GM18499 (cell line): ENCODE measurements at regions not wholly inside any gene's neighbourhood (a gene's known extent, or its start where the extent isn't known, plus 50 kb on each side); places are given as distances from the start of the nearest gene placed in this dataset.

Experiments
- ATAC-seq: cut with Tn5 transposase; IDR thresholded peaks from one replicate; pipeline ENCODE4 v1.9.1; 2021; ENCODE audit warnings: moderate number of reproducible peaks; ENCODE audit not compliant: insufficient read depth, unreplicated experiment

DNA sequence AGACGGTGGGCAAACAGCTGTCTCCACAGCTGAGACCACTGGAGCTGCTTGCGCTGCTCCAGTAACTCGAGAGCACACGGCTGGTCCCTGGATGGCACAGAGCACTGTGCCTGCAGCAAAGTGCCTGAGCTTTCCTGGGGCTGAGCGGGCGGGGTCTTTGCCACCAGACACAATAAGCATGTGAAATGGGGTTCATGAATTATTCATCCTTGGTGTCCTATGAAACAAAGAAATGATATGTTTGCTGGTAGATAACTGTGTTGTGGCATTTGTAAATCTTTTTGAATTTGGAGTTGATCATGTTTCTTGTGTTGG lies 151.7 kb upstream of the MPDZ start:
- ATAC-seq, result no peak

- ATAC-seq, result no peak
Observed at GRCh38 chr9:13430368-13431221, 151.1 kb upstream of the MPDZ start.

DNA sequence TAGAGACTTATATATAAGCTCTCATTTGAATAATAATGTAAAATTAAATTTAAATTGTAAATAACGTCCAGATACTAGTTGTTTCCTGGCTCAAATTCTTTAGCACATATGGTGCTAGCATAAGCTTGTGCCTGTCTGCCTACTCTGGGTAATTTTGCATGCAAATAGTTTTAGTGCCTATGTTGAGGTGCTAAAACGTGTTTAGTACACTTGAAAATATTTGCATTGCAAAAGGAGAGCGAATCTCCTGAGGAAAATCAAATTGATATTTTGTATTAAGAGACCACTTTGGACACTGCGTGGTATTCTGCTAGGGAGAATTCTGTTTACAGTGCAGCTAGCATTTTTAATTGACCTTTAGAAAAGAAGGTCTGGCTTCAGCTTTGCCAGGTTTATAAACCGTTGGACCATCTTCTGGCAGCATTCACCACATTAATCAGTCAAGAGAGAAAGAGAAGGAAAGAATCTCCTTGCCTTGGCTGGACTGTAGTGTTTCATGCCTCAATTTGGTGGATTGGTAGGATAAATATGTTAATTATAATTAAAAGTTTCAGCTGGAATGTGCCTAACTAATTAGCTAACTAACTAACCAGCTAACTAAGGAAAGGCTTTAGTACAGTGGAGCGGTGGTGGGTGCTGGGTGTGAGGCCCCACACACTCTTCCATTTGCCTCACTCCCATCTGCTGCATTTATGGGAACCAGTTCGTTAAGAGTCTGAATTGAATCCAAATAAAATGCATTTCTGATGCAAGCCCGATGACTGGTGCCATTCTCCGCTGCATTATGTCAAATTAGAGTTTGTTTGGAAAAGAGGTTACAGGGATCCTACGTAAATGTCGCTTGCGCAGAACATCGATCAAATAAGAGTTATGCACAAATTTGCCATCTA lies 150.1 kb upstream of the MPDZ start:
- ATAC-seq, result no peak

DNA sequence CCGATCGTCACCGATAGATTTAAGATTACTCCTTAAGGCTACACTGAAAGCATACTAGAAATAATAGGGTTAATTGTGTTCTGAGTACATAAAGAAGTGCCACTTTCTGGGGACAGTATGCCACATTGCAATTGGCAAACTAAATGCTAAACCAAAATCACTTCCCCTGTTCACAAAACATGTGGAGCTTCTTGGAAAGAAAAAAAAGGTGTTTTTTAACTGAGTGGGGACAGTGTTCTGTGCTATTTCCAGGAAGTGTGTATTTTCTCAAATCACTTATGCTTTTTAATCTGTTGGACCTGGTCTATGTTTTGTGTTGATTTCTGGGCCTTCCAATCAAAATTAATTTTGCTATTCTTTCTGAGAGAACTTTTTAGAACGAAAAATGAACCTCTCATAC lies 149.3 kb upstream of the MPDZ start:
- ATAC-seq, result no peak

GRCh38 chr9:13427587-13427986 lies 148.1 kb upstream of the MPDZ start:
- no peak for ATAC-seq

DNA sequence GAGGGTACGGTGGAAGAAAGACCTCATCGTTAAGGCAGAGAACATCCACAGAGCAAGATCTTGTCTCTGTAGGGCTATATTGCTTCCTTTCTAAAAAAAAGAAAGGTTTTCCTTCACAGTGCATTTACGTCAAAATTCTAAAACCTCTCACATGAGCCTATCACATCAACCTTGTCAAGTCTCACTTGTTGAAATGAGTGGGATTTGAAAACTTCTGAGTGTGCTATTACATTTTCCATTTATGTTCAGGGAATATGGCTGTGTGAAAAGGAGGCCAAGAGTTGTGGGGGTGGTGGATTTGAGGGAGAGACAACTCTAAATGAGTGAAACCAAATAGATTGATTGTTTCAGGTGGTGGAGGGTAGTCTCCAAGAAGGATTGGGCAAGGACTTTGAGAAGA lies 147.1 kb upstream of the MPDZ start:
- no peak for ATAC-seq

DNA sequence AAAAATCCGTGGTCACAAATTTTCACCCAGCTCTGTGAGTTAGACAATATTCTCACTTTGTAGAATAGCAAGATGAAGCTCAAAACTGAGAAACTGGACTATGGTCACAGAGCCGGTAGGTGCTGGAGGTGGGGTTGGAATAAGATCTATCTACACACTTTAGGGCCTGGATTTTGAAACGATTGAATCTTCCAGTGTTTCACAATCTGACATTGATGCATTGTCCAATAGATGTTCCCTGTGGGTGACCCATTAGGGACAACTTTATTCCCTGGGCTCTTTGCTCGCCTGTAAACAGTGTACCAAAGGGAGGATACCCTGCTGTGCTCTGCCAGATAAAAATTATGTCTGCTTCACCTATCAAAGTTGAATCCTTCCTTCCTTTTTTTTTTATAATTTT lies 145.4 kb upstream of the MPDZ start:
- no peak for ATAC-seq

GRCh38 chr9:13424204-13424603 lies 144.7 kb upstream of the MPDZ start:
- no peak for ATAC-seq

- ATAC-seq, result no peak
Observed at GRCh38 chr9:13414349-13414748, 134.9 kb upstream of the MPDZ start.

GRCh38 chr9:13412331-13412730 lies 132.8 kb upstream of the MPDZ start:
- no peak for ATAC-seq

DNA sequence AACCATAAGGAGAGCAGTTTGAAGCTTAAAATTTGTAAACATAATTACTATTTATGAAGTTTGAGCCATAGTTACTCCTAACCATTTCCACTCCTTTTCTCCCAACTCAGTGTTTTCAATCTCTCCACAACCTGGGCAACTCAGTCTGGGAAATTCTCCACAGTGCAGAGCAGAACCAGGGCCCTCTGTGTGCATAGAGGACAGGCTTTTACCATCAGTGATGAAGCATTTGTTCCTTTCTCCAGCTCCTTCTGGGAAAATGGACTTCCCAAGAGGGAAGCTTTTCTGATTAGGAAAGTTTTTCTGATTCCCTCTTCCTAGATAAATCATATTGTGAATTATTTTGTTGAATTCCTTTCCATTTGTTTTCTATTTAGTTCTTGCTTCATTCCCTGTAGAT lies 132.3 kb upstream of the MPDZ start:
- ATAC-seq, result no peak

DNA sequence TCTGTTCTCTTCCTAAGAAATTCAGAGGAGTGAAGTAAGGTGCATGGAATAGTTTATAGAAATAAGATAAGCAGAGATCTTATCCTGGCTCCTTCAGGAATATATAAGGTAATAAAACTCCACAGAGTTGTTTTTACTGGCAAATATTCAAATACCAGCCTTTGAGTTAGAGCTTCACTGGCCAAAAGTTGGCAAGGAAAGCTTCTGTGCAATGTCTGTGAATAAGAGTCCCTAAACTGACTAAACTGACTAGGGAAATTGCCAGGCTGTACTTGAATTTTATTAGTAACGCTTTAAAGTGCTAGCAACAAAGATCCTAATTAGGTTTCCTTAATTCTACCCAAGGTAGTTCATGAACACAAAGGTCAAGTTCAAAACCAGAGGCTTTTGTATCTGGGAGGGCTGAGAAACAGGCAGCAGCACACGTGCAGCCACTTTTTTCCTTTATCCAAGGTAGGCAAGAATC lies 131.1 kb upstream of the MPDZ start:
- ATAC-seq, result no peak

- ATAC-seq, result no peak
Observed at GRCh38 chr9:13397661-13398060, 118.2 kb upstream of the MPDZ start.

DNA sequence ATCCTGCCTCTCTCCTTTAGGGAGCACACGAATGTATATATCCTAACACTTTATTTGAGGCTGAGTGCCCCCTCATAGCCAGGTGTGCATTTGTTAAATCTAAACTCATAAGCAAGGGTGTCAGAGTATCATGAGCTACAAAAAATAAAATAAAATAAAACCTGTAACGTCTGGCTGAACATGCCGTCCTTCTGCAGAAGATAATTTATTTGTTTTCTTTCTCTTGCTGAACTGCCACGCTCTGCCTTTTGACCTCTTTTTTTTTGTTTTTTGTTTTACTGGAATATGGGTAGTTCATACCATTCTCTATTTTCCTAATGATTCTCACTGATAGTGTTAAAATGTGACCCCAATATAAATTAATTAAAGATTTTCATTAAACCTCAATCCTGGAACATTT lies 117.7 kb upstream of the MPDZ start:
- ATAC-seq, result no peak

GRCh38 chr9:13396418-13396817 lies 116.9 kb upstream of the MPDZ start:
- ATAC-seq, result no peak

- ATAC-seq, result no peak
Observed at GRCh38 chr9:13395156-13395555, 115.7 kb upstream of the MPDZ start.

DNA sequence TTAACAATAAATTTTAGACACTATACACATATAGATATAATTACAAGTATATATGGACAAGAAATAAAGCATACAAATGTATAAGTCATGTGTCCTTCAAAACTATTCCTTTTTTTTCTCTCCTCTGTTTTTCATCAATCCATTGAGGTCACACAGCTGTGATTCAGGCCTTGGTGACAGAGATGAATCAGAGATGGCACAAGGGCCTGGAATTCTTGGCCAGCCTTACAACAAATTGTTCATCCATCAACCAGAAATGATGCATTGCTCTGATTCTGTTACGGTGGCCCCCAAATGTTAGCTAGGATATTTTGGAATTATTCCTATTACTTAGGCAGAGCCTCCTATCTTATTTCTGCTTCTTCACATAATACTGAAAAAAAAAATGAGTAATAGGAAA lies 108.7 kb upstream of the MPDZ start:
- no peak for ATAC-seq

DNA sequence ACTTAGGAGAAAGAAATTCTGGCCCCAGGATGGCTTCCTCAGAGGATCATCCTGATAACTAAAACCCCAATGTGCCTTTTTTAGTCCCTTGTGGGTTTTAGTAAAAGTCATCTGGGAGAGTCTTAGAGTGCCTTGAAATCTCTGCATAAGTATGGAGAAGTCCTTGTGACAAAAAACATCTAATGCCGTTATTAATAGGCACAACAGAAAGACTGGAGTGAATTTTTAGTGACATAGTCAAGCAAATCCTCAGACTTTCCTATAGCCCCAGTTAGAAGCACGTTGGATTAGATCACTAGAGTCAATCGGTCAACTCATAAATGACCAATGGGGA lies 108.2 kb upstream of the MPDZ start:
- no peak for ATAC-seq

DNA sequence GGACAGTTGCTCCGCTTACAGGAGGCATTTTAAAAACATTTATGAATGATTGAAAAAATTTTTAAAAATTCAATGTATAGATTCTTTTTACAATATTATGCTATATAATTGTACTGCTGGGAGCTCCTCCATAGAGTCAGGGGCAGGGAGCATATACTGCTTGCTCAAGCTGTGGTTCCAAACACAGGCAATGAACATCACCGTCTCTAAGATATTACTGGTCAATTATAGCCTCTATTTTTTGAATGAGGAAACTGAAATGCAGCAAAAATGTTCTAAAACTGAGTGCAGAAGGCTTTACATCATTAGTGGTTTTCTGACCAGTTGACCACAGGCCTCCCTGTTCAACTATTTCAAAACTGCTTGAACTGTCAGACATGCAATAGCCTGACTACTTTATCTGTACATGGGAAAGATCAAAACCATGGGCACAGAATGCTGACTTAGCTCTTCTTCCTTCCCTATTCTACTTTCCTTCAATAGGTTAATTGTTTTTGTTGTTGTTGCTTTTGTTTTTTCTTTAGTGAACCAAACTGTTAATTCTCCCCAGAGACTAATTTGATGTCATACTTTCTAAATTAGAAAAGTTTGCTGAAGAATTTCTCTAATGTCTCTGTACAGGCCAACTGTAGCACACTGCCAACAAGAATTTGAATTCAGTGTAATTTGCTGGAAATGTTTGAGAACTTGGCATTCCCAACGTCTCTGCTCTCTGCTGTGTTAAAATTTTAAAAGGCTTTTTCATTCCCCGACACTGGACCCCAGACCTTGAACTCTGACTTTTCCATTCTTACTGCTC lies 107.6 kb upstream of the MPDZ start:
- no peak for ATAC-seq

GRCh38 chr9:13386316-13386715 lies 106.8 kb upstream of the MPDZ start:
- ATAC-seq, result no peak

DNA sequence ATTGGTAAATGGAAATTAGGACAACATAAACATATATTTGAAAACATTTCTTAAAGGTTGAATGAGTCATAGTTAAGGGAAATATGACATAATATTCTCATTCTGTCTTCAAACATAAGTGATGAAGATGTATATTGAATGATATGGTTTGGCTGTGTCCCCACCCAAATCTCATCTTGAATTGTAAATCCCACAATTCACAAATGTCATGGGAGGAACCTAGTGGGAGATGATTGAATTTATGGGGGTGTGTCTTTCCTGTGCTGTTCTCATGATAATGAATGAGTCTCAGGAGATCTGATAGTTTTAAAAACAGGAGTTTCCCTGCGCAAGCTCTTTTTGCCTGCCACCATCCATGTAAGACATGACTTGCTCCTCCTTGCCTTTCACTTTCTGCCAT lies 104.4 kb upstream of the MPDZ start:
- ATAC-seq, result no peak
